Neutrophil (primary cell): ENCODE measurements at regions not wholly inside any gene's neighbourhood (a gene's known extent, or its start where the extent isn't known, plus 50 kb on each side); places are given as distances from the start of the nearest gene placed in this dataset.
"Not testable (repeated sequence)": the region's sequence is repeated elsewhere in the genome, so short reads cannot be mapped to it uniquely, and the experiment has no call there.

Source experiments
- H3K27ac ChIP-seq: fragments of 200-600 bp; sonication (generic); 2 replicates; pipeline ENCODE4 v1.5.1; 2016; ENCODE audit warnings: mild to moderate bottlenecking, moderate library complexity
- H3K27me3 ChIP-seq: fragments of 200-600 bp; sonication (generic); 2 replicates; pipeline ENCODE4 v1.6.0; 2016; ENCODE audit warnings: mild to moderate bottlenecking
- H3K36me3 ChIP-seq: fragments of 200-600 bp; sonication (generic); 2 replicates; pipeline ENCODE4 v1.5.1; 2017
- H3K4me1 ChIP-seq, 2 experiments: fragments of 200-600 bp in 1 of 2; sonication (generic) in 1 of 2; 1 replicate in 1 of 2; 2 replicates in 1 of 2; pipeline versions ENCODE4 v1.5.1 to v1.6.1; 2013 to 2016; ENCODE audit warnings: low read depth in 1 of 2, low read length in 1 of 2, mild to moderate bottlenecking in 1 of 2, moderate library complexity in 1 of 2; ENCODE audit not compliant: control insufficient read depth in 1 of 2, insufficient read depth in 1 of 2
- H3K4me3 ChIP-seq, 2 experiments: fragments of 200-600 bp in 1 of 2; sonication (generic) in 1 of 2; 1 replicate in 1 of 2; 2 replicates in 1 of 2; pipeline ENCODE4 v1.5.1; 2013 to 2016; ENCODE audit warnings: low read depth in 1 of 2, low read length in 1 of 2, mild to moderate bottlenecking in 1 of 2, moderate library complexity in 1 of 2
- H3K9me3 ChIP-seq: fragments of 200-600 bp; sonication (generic); 2 replicates; pipeline ENCODE4 v1.5.1; 2016
- TF ChIP-seq, protein P1 (sequence below): fragments of 200-600 bp; sonication (generic); IDR thresholded peaks from 2 replicates; pipeline ENCODE4 v1.5.1; 2016; ENCODE audit warnings: antibody characterized with exemption

DNA sequence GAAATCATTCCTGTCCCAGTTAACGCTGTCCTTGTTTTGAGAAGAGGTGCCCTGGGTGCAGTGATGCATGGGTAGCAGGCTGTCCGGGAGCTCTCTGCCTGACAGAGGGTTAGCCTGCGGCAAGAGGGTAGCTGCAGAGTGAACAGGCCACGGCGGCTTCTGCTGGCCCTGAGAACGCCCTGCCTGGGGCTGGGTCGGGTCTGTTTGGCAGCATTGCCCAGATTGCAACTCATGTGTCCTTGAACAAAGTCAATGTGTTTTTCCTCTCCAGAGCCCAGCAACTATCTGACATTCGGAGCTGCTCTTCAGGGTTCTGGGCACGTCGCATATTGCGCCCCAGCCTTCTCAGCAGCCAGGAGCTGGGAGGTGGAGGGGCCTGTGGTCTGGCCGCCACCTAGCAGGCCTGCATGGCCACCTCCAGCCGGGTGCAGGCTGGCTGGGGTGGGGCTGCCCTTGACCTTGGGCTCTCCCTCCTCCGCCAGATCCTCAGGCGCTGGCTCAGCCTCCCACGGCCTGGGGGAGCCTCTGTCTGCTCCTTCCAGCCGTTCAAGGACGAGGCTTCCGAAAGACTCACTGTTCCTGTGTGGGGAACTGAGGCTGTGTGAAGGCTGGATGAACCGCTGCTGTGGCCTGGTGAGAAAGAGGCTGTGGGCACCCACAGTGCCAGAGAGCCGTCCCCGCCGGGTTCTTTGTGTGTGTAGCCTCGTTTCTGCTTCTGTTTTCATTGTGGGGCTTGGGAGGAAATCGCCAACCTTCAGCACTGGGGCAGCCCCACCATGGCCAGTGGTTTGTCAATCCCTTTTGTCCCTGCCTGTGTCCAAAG lies 146.7 kb downstream of the NPIPB11 start:
- H3K4me3 ChIP-seq, H3K27ac ChIP-seq, H3K4me1 ChIP-seq, H3K9me3 ChIP-seq, H3K27me3 ChIP-seq: not testable (repeated sequence)
- H3K36me3 ChIP-seq = peaks cover 35% of the 10 kb centered on the region

DNA sequence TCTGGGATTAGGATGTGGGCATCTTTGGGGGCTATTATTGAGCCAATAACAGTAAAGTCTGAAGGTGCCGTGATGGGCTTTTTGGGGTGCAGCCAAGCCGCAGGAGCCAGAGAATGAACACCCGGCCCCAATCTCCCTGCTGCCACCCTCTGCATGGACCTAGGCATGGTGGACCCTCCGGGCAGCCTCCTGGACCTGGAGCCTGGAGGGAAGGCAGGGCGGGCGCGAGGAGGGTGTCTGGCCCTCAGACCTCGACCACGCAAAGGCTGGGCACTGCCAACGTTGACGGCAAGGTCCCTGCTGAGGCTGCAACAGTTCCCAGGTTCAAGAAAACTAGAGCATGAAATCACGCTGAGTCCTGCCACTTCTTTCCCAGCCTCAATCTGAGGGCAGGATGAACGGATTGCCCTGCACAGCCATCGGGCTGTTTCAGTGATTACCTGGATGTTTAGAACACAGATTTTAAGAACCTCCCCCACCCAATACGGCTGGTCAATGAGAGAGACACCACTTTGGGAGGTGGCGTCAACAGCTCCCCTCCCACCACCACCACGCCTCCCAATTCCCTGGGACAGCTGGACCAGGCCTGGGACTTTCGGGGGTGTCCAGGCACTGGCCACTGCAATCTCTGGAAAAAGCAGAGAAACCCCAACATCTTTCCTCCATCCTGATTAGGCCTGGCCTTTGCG lies 147.4 kb downstream of the NPIPB11 start:
- not testable (repeated sequence) for H3K4me3 ChIP-seq, H3K27me3 ChIP-seq, H3K9me3 ChIP-seq, H3K27ac ChIP-seq, H3K4me1 ChIP-seq
- H3K36me3 ChIP-seq = peaks cover 40% of the 10 kb centered on the region

DNA sequence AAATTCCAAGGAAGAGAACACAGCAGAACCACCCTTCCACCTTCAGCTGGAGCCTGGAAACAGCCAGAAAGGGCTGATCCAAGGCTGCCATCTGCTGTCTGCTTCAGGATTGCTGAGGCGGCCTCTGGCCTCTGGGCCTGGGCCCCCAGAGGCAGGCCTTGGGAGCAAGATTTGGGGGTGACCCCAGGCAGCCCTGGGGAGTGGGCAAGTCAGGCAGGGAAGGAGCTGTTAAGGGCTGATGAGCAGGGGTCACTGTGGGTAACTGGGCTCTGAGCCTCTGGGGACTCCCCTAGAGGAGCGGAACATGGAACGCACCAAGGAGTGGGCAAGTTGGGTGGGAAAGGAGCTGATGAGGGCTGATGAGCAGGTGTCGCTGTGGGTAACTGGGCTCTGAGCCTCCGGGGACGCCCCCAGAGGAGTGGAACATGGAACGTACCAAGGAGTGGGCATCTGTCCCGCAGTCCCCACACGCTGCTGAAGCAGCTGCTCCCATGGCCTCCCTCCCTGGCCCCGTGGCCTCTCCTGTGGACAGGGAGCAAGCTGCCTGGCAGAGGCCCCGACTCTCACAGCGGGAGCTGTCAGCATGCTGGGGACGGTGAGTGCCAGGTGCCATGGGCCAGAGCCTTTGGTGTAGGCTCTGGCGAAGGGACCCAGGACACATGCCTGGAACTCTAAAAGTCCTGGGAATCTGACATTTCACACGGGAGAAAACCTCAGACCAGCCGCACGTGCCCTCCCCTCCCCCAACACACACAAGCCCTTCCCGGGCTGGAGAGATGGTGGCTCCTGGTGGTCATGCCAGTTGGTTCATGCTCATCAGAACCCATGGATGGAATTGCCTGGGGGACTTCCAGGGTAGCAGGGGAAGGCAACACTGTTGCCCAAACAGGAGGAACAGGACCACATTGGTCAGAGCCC lies 148.8 kb downstream of the NPIPB11 start:
- H3K4me1 ChIP-seq, H3K4me3 ChIP-seq, H3K27me3 ChIP-seq, H3K9me3 ChIP-seq, H3K27ac ChIP-seq: not testable (repeated sequence)
- H3K36me3 ChIP-seq = peaks cover 46% of the 10 kb centered on the region

DNA sequence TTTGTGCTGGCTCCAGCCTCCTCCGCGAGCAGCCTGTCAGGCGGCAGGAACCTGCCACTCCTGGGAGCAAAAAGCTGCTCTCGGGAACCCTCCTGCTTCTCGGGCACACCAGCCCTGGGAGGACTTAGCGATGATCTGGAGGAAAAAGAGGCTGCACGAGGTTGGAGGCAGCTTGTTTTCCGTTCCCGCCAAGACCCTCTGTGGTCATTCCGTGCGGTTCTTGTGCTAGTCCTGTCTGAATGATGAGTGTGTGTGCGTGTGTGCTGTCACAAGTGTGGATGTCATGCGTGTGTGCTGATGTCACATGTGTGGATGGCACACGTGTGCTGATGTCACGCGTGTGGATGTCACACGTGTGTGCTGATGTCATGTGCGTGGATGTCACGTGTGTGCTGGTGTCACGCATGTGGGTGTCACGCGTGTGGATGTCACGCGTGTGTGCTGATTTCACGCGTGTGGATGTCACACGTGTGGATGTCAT lies 150.0 kb downstream of the NPIPB11 start:
- H3K27me3 ChIP-seq = no peaks in the 10 kb centered on the region
- peaks cover 53% of the 10 kb centered on the region for H3K36me3 ChIP-seq
- no peak overlapping the region for H3K27ac ChIP-seq
- TF ChIP-seq, protein P1, sequence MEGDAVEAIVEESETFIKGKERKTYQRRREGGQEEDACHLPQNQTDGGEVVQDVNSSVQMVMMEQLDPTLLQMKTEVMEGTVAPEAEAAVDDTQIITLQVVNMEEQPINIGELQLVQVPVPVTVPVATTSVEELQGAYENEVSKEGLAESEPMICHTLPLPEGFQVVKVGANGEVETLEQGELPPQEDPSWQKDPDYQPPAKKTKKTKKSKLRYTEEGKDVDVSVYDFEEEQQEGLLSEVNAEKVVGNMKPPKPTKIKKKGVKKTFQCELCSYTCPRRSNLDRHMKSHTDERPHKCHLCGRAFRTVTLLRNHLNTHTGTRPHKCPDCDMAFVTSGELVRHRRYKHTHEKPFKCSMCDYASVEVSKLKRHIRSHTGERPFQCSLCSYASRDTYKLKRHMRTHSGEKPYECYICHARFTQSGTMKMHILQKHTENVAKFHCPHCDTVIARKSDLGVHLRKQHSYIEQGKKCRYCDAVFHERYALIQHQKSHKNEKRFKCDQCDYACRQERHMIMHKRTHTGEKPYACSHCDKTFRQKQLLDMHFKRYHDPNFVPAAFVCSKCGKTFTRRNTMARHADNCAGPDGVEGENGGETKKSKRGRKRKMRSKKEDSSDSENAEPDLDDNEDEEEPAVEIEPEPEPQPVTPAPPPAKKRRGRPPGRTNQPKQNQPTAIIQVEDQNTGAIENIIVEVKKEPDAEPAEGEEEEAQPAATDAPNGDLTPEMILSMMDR = no peak
- no peak overlapping the region for H3K4me3 ChIP-seq
- H3K9me3 ChIP-seq = no peaks in the 10 kb centered on the region
- H3K4me1 ChIP-seq = no peaks in the 10 kb centered on the region

DNA sequence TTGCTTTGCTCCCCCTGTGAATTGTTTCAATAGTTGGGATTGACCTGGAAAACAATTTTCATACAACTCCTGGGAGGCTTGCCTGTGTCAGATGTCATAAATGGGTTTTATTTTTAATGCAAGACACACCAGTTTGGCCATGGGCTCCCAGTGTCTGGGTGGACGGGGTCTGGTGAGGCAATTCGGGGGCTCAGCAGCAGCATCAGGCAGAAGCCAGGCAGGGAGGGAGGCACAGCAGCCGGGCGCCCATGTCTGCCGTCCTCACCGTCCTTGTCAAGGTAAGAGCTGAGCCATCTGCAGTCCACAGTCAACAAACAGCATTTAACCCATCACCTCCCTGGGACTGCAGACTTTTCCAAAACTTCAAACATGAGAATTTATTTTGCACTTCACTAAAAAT lies 150.6 kb downstream of the NPIPB11 start:
- not testable (repeated sequence) for H3K27me3 ChIP-seq

DNA sequence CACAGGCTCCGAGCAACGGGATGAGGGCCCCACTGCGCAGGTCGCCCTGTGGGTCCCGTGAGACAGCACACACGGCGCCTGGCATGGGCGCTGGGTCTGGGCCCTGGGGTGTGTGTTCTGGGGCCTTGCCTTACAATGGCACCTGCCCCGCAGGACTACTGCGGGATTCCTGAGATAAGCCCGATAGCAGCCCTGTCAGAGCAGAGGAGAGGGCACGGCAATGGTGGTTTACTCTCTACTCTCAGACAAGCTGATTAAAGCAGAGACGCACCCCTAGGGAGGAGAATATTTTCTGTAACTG lies 151.1 kb downstream of the NPIPB11 start:
- H3K27ac ChIP-seq, H3K4me1 ChIP-seq, H3K27me3 ChIP-seq, H3K9me3 ChIP-seq, H3K4me3 ChIP-seq: not testable (repeated sequence)
- peaks cover 55% of the 10 kb centered on the region for H3K36me3 ChIP-seq

More for the DNA sequence above, 150.6 kb downstream of the NPIPB11 start:
- H3K27ac ChIP-seq, H3K4me1 ChIP-seq, H3K9me3 ChIP-seq, H3K4me3 ChIP-seq: not testable (repeated sequence)
- peaks cover 55% of the 10 kb centered on the region for H3K36me3 ChIP-seq

DNA sequence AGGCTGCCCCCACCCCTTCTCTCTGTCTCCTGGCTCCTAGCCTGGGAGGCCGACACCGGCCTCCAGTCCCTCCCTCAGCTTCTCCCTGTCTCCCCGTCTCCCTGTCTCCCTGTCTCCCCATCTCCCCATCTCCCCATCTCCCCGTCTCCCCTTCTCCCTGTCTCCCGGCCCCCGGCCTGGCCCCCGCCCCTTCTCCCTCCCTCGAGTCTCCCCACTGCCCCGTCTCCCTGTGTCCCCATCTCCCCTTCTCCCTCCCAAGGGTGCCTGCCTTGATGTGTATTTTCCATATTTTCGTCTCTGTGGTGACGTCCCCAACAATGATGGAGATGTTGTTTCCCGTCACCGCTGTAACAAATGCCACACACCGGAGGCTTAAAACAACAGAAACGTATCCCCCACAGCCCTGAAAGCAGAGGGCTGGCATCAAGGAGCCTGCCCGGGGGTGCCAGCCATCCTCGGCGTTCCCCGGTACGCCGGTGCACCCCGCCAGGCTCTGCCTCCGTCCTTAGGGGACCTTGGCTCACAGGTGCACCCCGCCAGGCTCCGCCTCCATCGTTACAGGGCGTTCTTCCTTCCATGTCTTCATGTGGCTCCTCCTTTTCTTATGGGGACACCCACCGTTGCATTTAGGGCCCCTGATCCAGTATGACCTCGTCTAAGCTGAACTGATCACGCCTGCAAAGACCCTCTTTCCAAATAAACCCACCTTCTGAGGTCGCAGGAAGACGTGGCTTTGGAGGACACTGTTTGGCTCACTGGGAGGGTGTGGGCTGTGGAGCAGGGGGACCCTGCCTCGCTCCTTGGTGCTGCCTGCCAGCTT lies 151.6 kb downstream of the NPIPB11 start:
- Histone ChIP-seq H3K4me3 (no peak overlapping the region), H3K27ac (no peak overlapping the region), H3K27me3 (no peaks in the 10 kb centered on the region), H3K36me3 (peaks cover 52% of the 10 kb centered on the region), H3K9me3 (no peaks in the 10 kb centered on the region), H3K4me1 (no peaks in the 10 kb centered on the region)
- TF ChIP-seq, protein P1 = no peak

DNA sequence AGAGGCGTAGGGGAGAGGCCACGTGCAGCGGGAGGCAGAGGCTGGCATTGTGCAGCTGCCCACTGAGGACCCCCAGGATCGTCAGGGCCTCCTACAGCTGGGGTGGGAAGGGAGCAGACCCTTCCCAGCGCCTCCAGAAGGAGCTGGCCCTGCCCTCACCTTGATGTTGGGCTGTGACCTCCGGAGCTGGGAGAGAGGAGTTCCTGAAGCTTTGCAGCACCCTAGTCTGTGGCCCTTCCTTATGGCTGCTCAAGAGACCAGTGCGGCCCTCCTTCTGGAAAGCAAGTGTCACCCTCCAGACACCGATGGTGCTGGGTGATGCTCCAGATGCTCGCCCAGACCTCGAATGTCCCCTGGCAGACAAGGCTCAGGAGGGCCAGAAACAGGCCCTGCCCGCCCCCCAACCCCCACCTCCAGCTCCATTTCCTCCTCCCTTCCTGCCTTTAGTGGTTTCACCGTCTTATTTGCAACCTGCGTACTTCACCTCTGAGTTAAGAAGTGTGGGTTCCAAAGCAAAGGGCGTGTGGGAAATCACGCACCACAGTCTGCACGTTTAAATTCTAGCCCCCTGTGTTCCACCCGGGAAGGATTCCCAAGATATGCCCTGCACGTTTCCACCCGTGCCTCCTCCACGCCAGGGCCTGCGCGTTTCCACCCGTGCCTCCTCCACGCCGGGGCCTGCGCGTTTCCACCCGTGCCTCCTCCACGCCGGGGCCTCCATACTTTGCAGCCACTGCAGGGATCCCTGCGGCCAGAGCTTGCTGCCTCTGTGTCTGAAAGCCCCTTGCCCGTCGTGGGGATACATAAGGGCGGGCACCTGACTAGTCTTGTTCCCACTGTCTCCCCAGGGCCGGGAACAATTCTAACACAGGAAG lies 152.6 kb downstream of the NPIPB11 start:
- not testable (repeated sequence) for H3K27ac ChIP-seq, H3K4me1 ChIP-seq, H3K4me3 ChIP-seq, H3K9me3 ChIP-seq, H3K27me3 ChIP-seq
- H3K36me3 ChIP-seq = peaks cover 43% of the 10 kb centered on the region

DNA sequence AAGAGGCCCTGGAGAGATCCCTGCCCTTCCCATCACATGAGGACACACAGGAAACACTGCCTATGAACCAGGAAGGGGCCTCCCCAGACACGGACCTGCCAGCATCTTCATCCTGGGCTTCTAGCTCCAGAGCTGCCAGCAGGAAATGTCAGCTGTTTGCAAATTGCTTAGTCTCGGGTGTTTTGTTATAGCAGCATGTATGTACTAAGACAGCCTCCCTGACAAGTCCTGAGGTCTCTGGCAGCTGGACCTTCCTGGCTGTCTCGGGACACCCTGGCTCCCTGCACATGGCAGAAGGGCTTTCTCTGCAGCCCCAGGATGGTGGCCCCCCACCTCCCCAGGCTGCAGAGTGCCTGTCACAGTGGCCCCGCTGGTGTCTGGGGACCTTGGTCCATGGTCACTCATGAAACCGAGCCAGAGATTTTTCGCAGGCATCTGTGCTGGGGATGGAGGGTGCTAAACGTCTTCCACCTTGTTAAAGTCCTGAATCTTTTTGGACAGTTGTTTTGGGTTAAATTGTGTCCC lies 153.4 kb downstream of the NPIPB11 start:
- H3K36me3 ChIP-seq = peaks cover 39% of the 10 kb centered on the region
- H3K27ac ChIP-seq, H3K9me3 ChIP-seq, H3K27me3 ChIP-seq, H3K4me1 ChIP-seq, H3K4me3 ChIP-seq: not testable (repeated sequence)

DNA sequence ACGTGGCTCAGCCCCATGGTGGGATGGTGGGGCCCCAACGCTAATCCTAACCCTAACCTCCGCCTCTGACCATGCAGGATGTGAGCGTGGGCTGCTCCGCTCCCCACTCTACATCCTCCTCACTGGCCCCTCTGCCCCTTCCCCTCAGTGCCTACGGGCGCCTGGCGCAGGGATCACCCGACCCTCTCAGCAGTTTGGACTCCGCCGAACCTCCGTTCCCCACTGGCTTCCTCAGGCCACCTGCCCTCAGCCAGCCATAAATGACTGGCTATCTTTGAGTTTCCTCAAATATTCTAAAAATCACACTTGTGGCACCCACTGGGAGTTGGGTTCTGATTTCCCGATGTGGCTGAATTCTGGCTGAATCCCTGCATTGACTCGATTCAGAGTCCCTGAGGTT lies 154.2 kb downstream of the NPIPB11 start:
- not testable (repeated sequence) for H3K27me3 ChIP-seq, H3K4me1 ChIP-seq, H3K9me3 ChIP-seq, H3K27ac ChIP-seq, H3K4me3 ChIP-seq
- peaks cover 35% of the 10 kb centered on the region for H3K36me3 ChIP-seq
